Uterus (tissue), 3 donors: ENCODE measurements at regions not wholly inside any gene's neighbourhood (a gene's known extent, or its start where the extent isn't known, plus 50 kb on each side); places are given as distances from the start of the nearest gene placed in this dataset.

Experiments used
- DNase-seq, 2 donors: peaks; one replicate each; pipeline ENCODE4 v3.0.0-alpha.2; 2019 to 2020
- H3K27ac ChIP-seq, 2 donors: fragments of 200-600 bp; sonication (generic); 1 replicate in 1 of 2; 2 replicates in 1 of 2; pipeline ENCODE4 v1.5.1; 2016 to 2018
- H3K27me3 ChIP-seq, 2 donors: fragments of 200-600 bp; sonication (generic); one replicate each; pipeline ENCODE4 v1.5.1; 2018 to 2019; ENCODE audit warnings: control low read depth in 1 of 2
- H3K36me3 ChIP-seq, 2 donors: fragments of 200-600 bp; sonication (generic); one replicate each; pipeline ENCODE4 v1.5.1; 2019; ENCODE audit warnings: control low read depth in 1 of 2
- H3K4me1 ChIP-seq, 2 donors: fragments of 200-600 bp; sonication (generic); one replicate each; pipeline ENCODE4 v1.5.1; 2018 to 2019; ENCODE audit warnings: control low read depth in 1 of 2
- H3K4me3 ChIP-seq, 2 donors: fragments of 200-600 bp; sonication (generic); 1 replicate in 1 of 2; 2 replicates in 1 of 2; pipeline ENCODE4 v1.5.1; 2018 to 2019; ENCODE audit warnings: mild to moderate bottlenecking in 1 of 2
- H3K9me3 ChIP-seq, 2 donors: fragments of 200-600 bp; sonication (generic); one replicate each; pipeline ENCODE4 v1.5.1; 2019; ENCODE audit warnings: control low read depth in 1 of 2
- POLR2A ChIP-seq, 2 donors: fragments of 450-650 bp; IDR thresholded peaks; one replicate each; pipeline ENCODE4 v1.6.1; 2016; ENCODE audit warnings: antibody characterized with exemption in 2 of 2, mild to moderate bottlenecking in 1 of 2, moderate library complexity in 1 of 2
- intact Hi-C: fragments of 100-400 bp; cut with DNase I; formaldehyde crosslinking; loops from one replicate; pipeline ENCODE4 v1.15.1; 2023; ENCODE audit warnings: low total_unique reads
- TF ChIP-seq, protein P1 (sequence below), 4 experiments: fragments of 200-600 bp in 2 of 4; fragments of 450-650 bp in 2 of 4; sonication (generic) in 2 of 4; IDR thresholded peaks; one replicate each; pipeline ENCODE4 v1.5.1; 2016 to 2019; ENCODE audit warnings: antibody characterized with exemption in 4 of 4, mild to moderate bottlenecking in 2 of 4, moderate library complexity in 1 of 4
- donor health status: DM: yes; HTN: yes; CAD: no.

DNA sequence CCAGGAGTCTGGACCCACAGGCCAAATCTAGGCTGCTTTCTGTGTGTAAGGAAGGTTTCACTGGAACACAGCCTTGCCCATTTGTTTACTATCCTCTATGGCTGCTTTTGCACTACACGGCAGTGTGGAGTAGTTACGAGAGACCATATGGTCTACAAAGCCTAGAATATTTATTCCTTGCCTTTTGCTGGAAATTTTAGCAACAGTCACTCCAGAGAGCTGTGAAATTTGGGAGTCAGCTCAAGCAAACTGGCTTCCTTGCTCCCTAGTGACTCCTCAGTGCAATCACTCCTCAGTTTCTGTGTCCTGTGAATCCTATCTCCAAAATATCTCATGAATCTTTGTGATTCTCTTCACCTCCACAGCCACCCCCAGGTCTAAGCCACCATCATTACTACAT lies 99.0 kb upstream of the CPEB2 start:
- intact Hi-C loops, result no loop called here
- no peaks in the 10 kb centered on the region for H3K4me1 ChIP-seq
- no peaks in the 10 kb centered on the region for H3K27me3 ChIP-seq
- H3K4me3 ChIP-seq, result no peak overlapping the region
- TF ChIP-seq, protein P1, sequence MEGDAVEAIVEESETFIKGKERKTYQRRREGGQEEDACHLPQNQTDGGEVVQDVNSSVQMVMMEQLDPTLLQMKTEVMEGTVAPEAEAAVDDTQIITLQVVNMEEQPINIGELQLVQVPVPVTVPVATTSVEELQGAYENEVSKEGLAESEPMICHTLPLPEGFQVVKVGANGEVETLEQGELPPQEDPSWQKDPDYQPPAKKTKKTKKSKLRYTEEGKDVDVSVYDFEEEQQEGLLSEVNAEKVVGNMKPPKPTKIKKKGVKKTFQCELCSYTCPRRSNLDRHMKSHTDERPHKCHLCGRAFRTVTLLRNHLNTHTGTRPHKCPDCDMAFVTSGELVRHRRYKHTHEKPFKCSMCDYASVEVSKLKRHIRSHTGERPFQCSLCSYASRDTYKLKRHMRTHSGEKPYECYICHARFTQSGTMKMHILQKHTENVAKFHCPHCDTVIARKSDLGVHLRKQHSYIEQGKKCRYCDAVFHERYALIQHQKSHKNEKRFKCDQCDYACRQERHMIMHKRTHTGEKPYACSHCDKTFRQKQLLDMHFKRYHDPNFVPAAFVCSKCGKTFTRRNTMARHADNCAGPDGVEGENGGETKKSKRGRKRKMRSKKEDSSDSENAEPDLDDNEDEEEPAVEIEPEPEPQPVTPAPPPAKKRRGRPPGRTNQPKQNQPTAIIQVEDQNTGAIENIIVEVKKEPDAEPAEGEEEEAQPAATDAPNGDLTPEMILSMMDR (IDR thresholded peaks at IDR 0.05), result no peak
- TF ChIP-seq POLR2A (IDR thresholded peaks at IDR 0.05), result no peak
- H3K36me3 ChIP-seq, result no peaks in the 10 kb centered on the region
- no peak overlapping the region for H3K27ac ChIP-seq
- H3K9me3 ChIP-seq, result no peaks in the 10 kb centered on the region
- DNase-seq, result no peak

DNA sequence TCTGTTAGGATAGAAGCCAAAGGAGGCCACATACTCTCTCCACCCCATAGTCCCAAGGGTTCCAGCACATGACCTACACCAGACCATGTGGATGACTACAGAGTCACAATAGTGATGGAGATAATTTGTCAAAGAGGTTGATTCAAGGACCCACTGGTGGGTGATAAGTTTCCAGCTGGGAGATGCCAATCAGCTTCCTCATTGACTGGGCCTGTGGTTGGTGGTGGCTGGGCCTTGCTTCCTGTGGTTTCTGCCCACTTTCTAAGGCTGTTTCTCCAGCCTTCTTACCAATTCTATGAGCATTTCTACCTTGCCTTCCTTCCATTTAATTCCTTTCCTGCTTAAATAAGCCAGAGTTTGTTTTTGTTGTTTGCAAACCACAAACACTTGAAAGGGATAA lies 95.5 kb upstream of the CPEB2 start:
- H3K4me3 ChIP-seq, result no peak overlapping the region
- no peaks in the 10 kb centered on the region for H3K27me3 ChIP-seq
- TF ChIP-seq POLR2A (IDR thresholded peaks at IDR 0.05), result no peak
- TF ChIP-seq, protein P1 (IDR thresholded peaks at IDR 0.05), result no peak
- H3K9me3 ChIP-seq, result no peaks in the 10 kb centered on the region
- no peak overlapping the region for H3K27ac ChIP-seq
- no peaks in the 10 kb centered on the region for H3K4me1 ChIP-seq
- intact Hi-C loops, result no loop called here
- DNase-seq, result no peak
- H3K36me3 ChIP-seq, result no peaks in the 10 kb centered on the region

DNA sequence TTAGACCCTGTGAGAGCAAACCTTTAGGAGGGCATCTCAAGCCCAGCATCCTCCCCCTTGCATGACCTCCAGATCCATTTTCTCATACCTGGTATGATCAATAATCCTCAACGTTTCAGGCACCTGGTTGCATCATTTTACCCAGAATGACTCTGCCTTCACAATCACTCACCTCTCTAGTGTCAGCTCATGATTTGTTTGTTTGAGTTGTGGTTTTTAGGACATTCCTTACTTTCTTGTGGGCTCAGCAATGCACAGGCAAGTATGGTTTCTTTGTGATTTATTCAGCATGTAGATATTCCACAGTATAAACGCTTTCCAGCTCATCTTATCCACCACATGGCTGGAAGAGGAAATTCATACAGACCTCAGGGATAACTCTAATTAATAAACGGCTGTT lies 93.6 kb upstream of the CPEB2 start:
- H3K27ac ChIP-seq, result no peak overlapping the region
- no peak overlapping the region for H3K4me3 ChIP-seq
- no peak for TF ChIP-seq POLR2A (IDR thresholded peaks at IDR 0.05)
- TF ChIP-seq, protein P1 (IDR thresholded peaks at IDR 0.05), result no peak
- intact Hi-C loops, result no loop called here
- no peaks in the 10 kb centered on the region for H3K4me1 ChIP-seq
- DNase-seq, result no peak
- no peaks in the 10 kb centered on the region for H3K9me3 ChIP-seq
- H3K36me3 ChIP-seq, result no peaks in the 10 kb centered on the region
- H3K27me3 ChIP-seq, result no peaks in the 10 kb centered on the region

DNA sequence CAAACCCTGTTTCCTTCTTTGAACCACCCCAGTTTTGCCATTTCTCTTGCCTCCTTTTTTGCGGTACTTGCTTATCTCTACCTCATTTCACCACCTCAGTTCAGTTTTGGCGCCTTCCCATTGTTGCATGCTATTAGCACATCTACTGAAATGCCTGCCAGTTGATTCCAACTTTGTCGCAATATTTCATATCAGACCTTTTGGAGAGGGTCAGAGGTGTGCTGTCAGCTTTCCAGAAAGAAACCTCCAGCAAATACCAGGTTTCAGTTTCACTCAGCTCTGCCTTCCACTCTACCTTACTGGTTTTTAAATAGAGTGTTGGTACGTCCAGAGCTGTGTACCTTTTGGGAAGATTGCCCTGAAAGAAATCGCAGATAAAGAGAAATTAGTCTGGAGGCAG lies 91.9 kb upstream of the CPEB2 start:
- no peak overlapping the region for H3K4me3 ChIP-seq
- H3K27ac ChIP-seq, result no peak overlapping the region
- intact Hi-C loops, result no loop called here
- H3K9me3 ChIP-seq, result no peaks in the 10 kb centered on the region
- DNase-seq, result no peak
- H3K27me3 ChIP-seq, result no peaks in the 10 kb centered on the region
- H3K4me1 ChIP-seq, result no peaks in the 10 kb centered on the region
- TF ChIP-seq, protein P1 (IDR thresholded peaks at IDR 0.05), result no peak
- no peak for TF ChIP-seq POLR2A (IDR thresholded peaks at IDR 0.05)
- H3K36me3 ChIP-seq, result no peaks in the 10 kb centered on the region

DNA sequence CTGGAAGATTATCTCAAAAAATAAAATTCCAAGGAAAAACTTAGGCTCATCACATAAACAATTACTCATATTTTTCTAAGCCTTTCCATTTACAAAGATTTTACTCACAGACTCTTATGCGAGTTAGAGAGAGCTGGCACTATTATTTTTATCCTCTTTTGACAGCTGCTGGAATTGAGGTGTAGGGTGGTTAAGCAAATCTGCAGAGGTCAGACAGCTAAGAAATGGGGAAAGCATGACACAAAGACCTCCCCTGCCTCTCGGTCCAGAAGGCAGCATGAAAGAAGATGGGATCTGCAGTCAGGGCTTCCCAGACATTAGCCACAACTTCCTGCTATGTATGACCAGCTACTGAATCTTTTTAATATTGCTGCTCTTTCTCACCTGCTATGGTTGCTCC lies 89.9 kb upstream of the CPEB2 start:
- H3K27me3 ChIP-seq, result no peaks in the 10 kb centered on the region
- TF ChIP-seq, protein P1 (IDR thresholded peaks at IDR 0.05), result no peak
- no peak for TF ChIP-seq POLR2A (IDR thresholded peaks at IDR 0.05)
- DNase-seq, result no peak
- intact Hi-C loops, result no loop called here
- H3K9me3 ChIP-seq, result no peaks in the 10 kb centered on the region
- no peaks in the 10 kb centered on the region for H3K36me3 ChIP-seq
- H3K27ac ChIP-seq, result no peak overlapping the region
- no peak overlapping the region for H3K4me3 ChIP-seq
- H3K4me1 ChIP-seq, result no peaks in the 10 kb centered on the region
